H9 (cell line): ENCODE measurements at regions not wholly inside any gene's neighbourhood (a gene's known extent, or its start where the extent isn't known, plus 50 kb on each side); places are given as distances from the start of the nearest gene placed in this dataset.
A peak's percentile ranks its signal among the peaks of the same experiment; 100 is the strongest.

Experiments used
- DNase-seq: peaks from one replicate; pipeline ENCODE4 v3.0.0-alpha.2; 2017
- H2AFZ ChIP-seq: one replicate; pipeline ENCODE4 v1.6.1; 2013; ENCODE audit warnings: mild to moderate bottlenecking, low read length, control low read depth, moderate library complexity
- H2AK5ac ChIP-seq: 2 replicates; pipeline ENCODE4 v1.6.1; 2013; ENCODE audit warnings: low read length, control low read depth, mixed read lengths; ENCODE audit not compliant: insufficient read length
- H2BK120ac ChIP-seq: one replicate; pipeline ENCODE4 v1.6.1; 2013; ENCODE audit warnings: low read depth, mild to moderate bottlenecking, low read length, control low read depth, inconsistent platforms; ENCODE audit not compliant: poor library complexity, severe bottlenecking
- H2BK12ac ChIP-seq: 2 replicates; pipeline ENCODE4 v1.6.1; 2013; ENCODE audit warnings: low read length, control low read depth, mixed read lengths, low read depth; ENCODE audit not compliant: insufficient read length
- H2BK15ac ChIP-seq: 2 replicates; pipeline ENCODE4 v1.6.1; 2013; ENCODE audit warnings: low read depth, low read length, control low read depth
- H2BK20ac ChIP-seq: one replicate; pipeline ENCODE4 v1.6.1; 2013; ENCODE audit warnings: low read depth, mild to moderate bottlenecking, low read length, control low read depth, inconsistent platforms; ENCODE audit not compliant: poor library complexity, severe bottlenecking
- H2BK5ac ChIP-seq: 2 replicates; pipeline ENCODE4 v1.6.1; 2013; ENCODE audit warnings: low read length, control low read depth, mixed read lengths; ENCODE audit not compliant: insufficient read length
- H3K14ac ChIP-seq: 2 replicates; pipeline ENCODE4 v1.6.1; 2013; ENCODE audit warnings: low read length, control low read depth; ENCODE audit not compliant: insufficient read depth
- H3K18ac ChIP-seq: 2 replicates; pipeline ENCODE4 v1.6.1; 2013; ENCODE audit warnings: low read depth, mild to moderate bottlenecking, mixed read lengths, low read length, control low read depth; ENCODE audit not compliant: insufficient read length
- H3K23ac ChIP-seq: 2 replicates; pipeline ENCODE4 v1.6.1; 2013; ENCODE audit warnings: low read length, control low read depth, mixed read lengths, low read depth; ENCODE audit not compliant: insufficient read length
- H3K23me2 ChIP-seq: 2 replicates; pipeline ENCODE4 v1.6.1; 2013; ENCODE audit warnings: low read depth, mild to moderate bottlenecking, mixed read lengths, low read length, control low read depth; ENCODE audit not compliant: insufficient read length, poor library complexity, severe bottlenecking
- H3K27ac ChIP-seq: 2 replicates; pipeline ENCODE4 v1.5.1; 2013; ENCODE audit warnings: low read length, control low read depth, mixed read lengths, low read depth; ENCODE audit not compliant: insufficient read length
- H3K27me3 ChIP-seq: 2 replicates; pipeline ENCODE4 v1.6.1; 2013; ENCODE audit warnings: low read length, control low read depth, inconsistent platforms; ENCODE audit not compliant: insufficient read depth
- H3K4ac ChIP-seq: 2 replicates; pipeline ENCODE4 v1.6.1; 2013; ENCODE audit warnings: low read depth, mild to moderate bottlenecking, control low read depth, inconsistent platforms, low read length, moderate library complexity
- H3K4me1 ChIP-seq: 2 replicates; pipeline ENCODE4 v1.6.1; 2013; ENCODE audit warnings: low read length, control low read depth, inconsistent platforms; ENCODE audit not compliant: insufficient read depth
- H3K4me2 ChIP-seq: 2 replicates; pipeline ENCODE4 v1.6.1; 2013; ENCODE audit warnings: low read length, control low read depth, mixed read lengths; ENCODE audit not compliant: insufficient read length, insufficient read depth
- H3K56ac ChIP-seq: 2 replicates; pipeline ENCODE4 v1.6.1; 2013; ENCODE audit warnings: low read depth, mild to moderate bottlenecking, mixed read lengths, low read length, control low read depth; ENCODE audit not compliant: insufficient read length
- H3K79me1 ChIP-seq: 2 replicates; pipeline ENCODE4 v1.6.1; 2013; ENCODE audit warnings: low read depth, mild to moderate bottlenecking, moderate library complexity, low read length, control low read depth, inconsistent platforms; ENCODE audit not compliant: insufficient read depth, poor library complexity, severe bottlenecking
- H3K79me2 ChIP-seq: 2 replicates; pipeline ENCODE4 v1.6.1; 2013; ENCODE audit warnings: low read length, control low read depth, inconsistent platforms; ENCODE audit not compliant: insufficient read depth
- H3K9ac ChIP-seq: 2 replicates; pipeline ENCODE4 v1.6.1; 2013; ENCODE audit warnings: low read length, control low read depth, mixed read lengths; ENCODE audit not compliant: insufficient read length; ENCODE audit errors: extremely low read depth
- H3K9me3 ChIP-seq: one replicate; pipeline ENCODE4 v1.6.1; 2013; ENCODE audit warnings: low read depth, low read length, inconsistent platforms; ENCODE audit not compliant: control insufficient read depth
- H3T11ph ChIP-seq: one replicate; pipeline ENCODE4 v1.6.1; 2013; ENCODE audit warnings: mild to moderate bottlenecking, low read length, control low read depth, inconsistent platforms
- H4K20me1 ChIP-seq: one replicate; pipeline ENCODE4 v1.6.1; 2013; ENCODE audit not compliant: control insufficient read depth, insufficient read length, insufficient read depth
- H4K5ac ChIP-seq: 2 replicates; pipeline ENCODE4 v1.6.1; 2013; ENCODE audit warnings: low read depth, mild to moderate bottlenecking, mixed read lengths, low read length, control low read depth; ENCODE audit not compliant: insufficient read length
- H4K8ac ChIP-seq: replicated peaks from 2 replicates; pipeline ENCODE4 v1.6.1; 2013; ENCODE audit warnings: low read length, control low read depth, mixed read lengths, low read depth; ENCODE audit not compliant: insufficient read length
- H4K91ac ChIP-seq: 2 replicates; pipeline ENCODE4 v1.6.1; 2013; ENCODE audit warnings: low read depth, mild to moderate bottlenecking, moderate library complexity, mixed read lengths, low read length, control low read depth; ENCODE audit not compliant: insufficient read length
- H3K27ac Mint-ChIP-seq, 3 experiments: 2 replicates in 2 of 3; 3 replicates in 1 of 3; pipeline ENCODE4 v1.8.0; 2020 to 2021; ENCODE audit warnings: mixed read lengths in 3 of 3, mild to moderate bottlenecking in 1 of 3, moderate library complexity in 1 of 3
- H3K27me3 Mint-ChIP-seq: 2 replicates; pipeline ENCODE4 v1.8.0; 2021; ENCODE audit warnings: low read depth, mild to moderate bottlenecking, moderate library complexity, mixed read lengths
- H3K36me3 Mint-ChIP-seq, 3 experiments: 2 replicates in 2 of 3; 3 replicates in 1 of 3; pipeline ENCODE4 v1.8.0; 2020 to 2021; ENCODE audit warnings: low read depth in 3 of 3, mixed read lengths in 3 of 3; ENCODE audit not compliant: insufficient read depth in 1 of 3
- H3K4me1 Mint-ChIP-seq, 2 experiments: 2 replicates each; pipeline ENCODE4 v1.8.0; 2020; ENCODE audit warnings: mixed read lengths in 2 of 2
- H3K4me3 Mint-ChIP-seq, 2 experiments: 2 replicates in 1 of 2; 3 replicates in 1 of 2; pipeline ENCODE4 v1.8.0; 2020 to 2021; ENCODE audit warnings: mild to moderate bottlenecking in 2 of 2, mixed read lengths in 2 of 2, moderate library complexity in 1 of 2
- H3K9me3 Mint-ChIP-seq, 2 experiments: 2 replicates in 1 of 2; 3 replicates in 1 of 2; pipeline ENCODE4 v1.8.0; 2020; ENCODE audit warnings: mild to moderate bottlenecking in 2 of 2, mixed read lengths in 2 of 2, moderate library complexity in 1 of 2
- WGBS: extraction: QIAGEN DNeasy Blood & Tissue Kit; methylation state at CpG from one replicate; pipeline ENCODE4 v1.1.7; 2013; ENCODE audit warnings: missing lambda C conversion rate, low lambda C conversion rate, mixed read lengths; ENCODE audit not compliant: insufficient read length; ENCODE audit errors: extremely low coverage; 5-methylcytosine and 5-hydroxymethylcytosine counted together
- TF ChIP-seq, protein P1 (sequence below): fragments of 200-600 bp; sonication (generic); conservative IDR thresholded peaks from 3 replicates; pipeline ENCODE4 v1.8.0; 2021; ENCODE audit warnings: antibody characterized with exemption, mild to moderate bottlenecking

DNA sequence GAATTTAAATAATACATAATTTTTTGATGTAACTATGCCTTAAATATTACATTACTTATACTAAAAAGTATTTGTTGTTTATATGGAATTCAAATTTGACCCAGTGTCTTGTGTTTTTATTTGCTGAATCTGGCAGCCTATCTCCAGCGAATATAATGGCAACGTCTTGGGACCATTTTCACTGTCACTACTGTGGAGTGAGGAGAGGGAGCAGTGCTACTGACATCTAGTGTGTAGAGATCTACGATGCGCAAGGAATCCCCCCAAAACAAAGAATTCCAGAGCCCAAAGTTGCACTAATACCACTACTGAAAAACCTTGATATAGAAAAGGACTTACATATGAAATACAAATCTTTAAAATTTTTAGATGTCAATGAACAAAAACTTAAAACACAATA is 314.4 kb downstream of the DRD1 start:
- Histone ChIP-seq H3K27me3 (no peaks in the 10 kb centered on the region), H3K27ac (no peak overlapping the region), H2BK120ac (no peak overlapping the region), H2BK20ac (no peak overlapping the region), H3K14ac (no peak overlapping the region), H3K23me2 (peaks cover 2% of the 10 kb centered on the region), H3K9me3 (no peaks in the 10 kb centered on the region), H3K4me2 (no peak overlapping the region), H3K23ac (no peak overlapping the region), H3K18ac (no peak overlapping the region), H2BK12ac (no peak overlapping the region), H4K8ac (no peak overlapping the region), H4K20me1 (no peaks in the 10 kb centered on the region), H3K9ac (no peak overlapping the region), H3T11ph (no peak overlapping the region), H3K56ac (no peak overlapping the region), H2BK5ac (no peak overlapping the region), H3K79me2 (no peaks in the 10 kb centered on the region), H2AFZ (no peak overlapping the region), H2AK5ac (no peak overlapping the region), H2BK15ac (no peak overlapping the region), H4K91ac (no peak overlapping the region), H4K5ac (no peak overlapping the region), H3K4ac (no peak overlapping the region), H3K79me1 (no peaks in the 10 kb centered on the region), H3K4me1 (peaks cover 5% of the 10 kb centered on the region; the same call in 1 of the 2 replicates)
- Mint-ChIP-seq H3K27me3 (no peaks in the 10 kb centered on the region; the same call in 1 of the 2 replicates), H3K9me3 (0 out of 5 replicates have a peak, but pooled peaks cover 0 to 2% of the 10 kb centered on the region in 2 experiments), H3K27ac (no peak overlapping the region), H3K36me3 (no peaks in the 10 kb centered on the region; a peak in 1 of 7 replicates), H3K4me3 (no peak overlapping the region), H3K4me1 (peaks cover 14 to 22% of the 10 kb centered on the region in 2 experiments)
- TF ChIP-seq, protein P1, sequence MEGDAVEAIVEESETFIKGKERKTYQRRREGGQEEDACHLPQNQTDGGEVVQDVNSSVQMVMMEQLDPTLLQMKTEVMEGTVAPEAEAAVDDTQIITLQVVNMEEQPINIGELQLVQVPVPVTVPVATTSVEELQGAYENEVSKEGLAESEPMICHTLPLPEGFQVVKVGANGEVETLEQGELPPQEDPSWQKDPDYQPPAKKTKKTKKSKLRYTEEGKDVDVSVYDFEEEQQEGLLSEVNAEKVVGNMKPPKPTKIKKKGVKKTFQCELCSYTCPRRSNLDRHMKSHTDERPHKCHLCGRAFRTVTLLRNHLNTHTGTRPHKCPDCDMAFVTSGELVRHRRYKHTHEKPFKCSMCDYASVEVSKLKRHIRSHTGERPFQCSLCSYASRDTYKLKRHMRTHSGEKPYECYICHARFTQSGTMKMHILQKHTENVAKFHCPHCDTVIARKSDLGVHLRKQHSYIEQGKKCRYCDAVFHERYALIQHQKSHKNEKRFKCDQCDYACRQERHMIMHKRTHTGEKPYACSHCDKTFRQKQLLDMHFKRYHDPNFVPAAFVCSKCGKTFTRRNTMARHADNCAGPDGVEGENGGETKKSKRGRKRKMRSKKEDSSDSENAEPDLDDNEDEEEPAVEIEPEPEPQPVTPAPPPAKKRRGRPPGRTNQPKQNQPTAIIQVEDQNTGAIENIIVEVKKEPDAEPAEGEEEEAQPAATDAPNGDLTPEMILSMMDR: peak; percentile 25; the same call in 1 of the 3 replicates
- DNase-seq: no peak
- no CpG with 5 or more reads among the region's 4 CpGs for WGBS
